ENCODE measurements at regions not wholly inside any gene's neighbourhood (a gene's known extent, or its start where the extent isn't known, plus 50 kb on each side); places are given as distances from the start of the nearest gene placed in this dataset.
"Not testable (repeated sequence)": the region's sequence is repeated elsewhere in the genome, so short reads cannot be mapped to it uniquely, and the experiment has no call there.

DNA sequence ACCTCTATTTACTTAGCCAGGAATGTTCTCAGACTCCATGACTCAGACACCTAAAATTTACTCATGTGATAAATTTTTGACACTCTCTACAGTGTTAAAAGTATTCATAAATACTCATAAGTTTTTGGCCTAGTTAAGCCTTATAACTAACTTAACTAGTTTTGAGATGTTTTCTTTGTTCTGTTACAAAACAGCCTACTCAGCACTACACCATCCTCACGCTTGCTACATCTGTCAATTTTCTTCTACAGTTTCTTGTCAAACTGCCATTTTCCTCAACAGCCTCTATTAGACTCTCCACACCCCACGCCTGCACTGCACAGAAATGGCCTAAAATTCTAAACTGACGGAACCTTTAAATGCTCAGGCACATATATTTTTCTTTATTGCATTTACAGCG is 195.5 kb downstream of the ANXA1 start:
- DNase-seq: no peak

DNA sequence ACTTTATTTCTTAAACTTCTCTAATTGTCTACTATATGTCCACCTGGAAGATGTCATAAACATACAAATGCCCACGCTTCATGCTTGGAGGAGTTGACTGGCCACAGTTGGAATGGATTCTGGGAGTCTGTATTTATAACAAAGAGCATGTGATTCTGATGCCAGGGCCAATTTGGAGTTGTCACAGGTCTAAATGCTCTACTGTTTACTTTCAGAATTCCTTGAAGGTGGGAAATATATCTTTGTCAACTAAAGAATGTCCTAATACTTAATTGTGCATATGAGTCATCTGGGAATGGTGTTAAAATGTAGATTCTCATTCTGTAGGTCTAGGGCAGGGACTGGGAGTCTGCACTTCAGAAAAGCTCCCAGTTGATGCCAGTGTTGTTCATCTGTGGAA is 196.1 kb downstream of the ANXA1 start:
- DNase-seq: no peak

DNA sequence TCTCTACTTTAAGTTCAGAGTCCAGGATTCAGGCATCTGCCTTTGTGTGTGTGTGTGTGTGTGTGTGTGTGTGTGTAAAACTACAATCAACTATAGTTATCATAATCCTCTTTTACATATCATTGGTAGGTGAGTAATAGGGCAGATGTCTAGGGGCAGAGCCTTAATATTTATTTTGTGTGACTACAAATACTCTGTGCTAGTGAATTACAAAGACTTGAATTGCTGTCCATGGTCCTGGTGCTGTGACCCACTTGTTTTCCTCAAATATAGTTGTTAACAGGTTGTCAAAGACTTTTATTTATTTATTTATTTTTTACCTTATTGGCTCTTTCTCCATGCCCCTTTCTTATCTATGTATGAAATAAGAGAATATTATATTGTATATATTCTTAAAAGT is 196.8 kb downstream of the ANXA1 start:
- peak; percentile 10 for DNase-seq

DNA sequence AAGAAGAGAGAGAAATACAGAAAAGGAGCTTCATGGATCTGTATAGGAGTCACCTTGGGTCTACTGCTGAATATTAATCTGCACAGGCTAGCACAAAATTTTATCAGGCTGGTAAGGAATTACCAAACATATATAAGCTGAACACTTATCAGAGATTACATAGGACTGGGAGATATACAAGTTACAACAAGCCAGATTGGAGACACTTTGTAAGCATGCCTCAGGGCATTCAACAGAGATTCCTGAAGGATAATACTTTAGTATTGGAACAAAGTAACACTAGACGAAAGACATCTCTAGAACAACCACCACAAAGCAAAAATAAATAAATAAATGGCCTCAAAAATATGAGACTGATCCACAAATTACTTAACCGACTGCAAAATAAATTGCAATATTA is 197.8 kb downstream of the ANXA1 start:
- DNase-seq: no peak

DNA sequence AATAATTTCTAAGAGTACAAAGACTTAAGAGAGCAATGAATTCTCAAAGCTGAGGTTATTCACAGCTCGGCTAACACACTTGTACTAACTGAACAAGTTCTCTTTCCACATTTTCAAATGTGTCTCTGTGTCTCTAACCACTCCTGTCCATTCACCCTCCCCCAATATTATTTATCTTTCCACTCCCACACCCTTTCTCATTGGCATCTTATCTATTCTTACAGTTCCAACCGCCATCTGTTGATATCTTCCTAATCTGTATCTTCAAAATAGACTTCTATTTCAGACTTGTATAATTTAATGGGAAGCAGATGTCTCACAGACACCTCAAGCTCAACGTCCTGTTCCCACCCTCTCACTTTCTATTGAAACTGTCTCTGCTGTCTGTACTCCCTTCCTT is 205.9 kb downstream of the ANXA1 start:
- peak; percentile 86 for DNase-seq

DNA sequence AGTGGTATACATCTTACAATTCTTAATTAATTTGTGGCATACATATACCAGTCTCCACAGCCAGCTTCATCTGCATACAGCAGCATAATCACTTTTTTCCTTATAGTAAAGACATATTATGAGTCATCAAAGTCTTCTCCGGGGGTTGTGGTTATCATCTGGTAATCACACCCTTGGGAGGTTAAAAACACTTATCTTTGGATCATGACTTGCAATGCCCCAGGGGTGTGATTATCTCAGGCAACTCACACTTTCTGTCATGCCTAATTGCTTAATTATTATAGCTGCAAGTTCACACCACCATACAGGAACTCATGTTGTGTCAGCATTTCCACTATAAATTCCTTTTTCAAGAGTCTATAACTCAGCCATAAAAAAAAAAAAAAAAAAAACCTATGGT is 218.4 kb downstream of the ANXA1 start:
- DNase-seq: peak; percentile 77

DNA sequence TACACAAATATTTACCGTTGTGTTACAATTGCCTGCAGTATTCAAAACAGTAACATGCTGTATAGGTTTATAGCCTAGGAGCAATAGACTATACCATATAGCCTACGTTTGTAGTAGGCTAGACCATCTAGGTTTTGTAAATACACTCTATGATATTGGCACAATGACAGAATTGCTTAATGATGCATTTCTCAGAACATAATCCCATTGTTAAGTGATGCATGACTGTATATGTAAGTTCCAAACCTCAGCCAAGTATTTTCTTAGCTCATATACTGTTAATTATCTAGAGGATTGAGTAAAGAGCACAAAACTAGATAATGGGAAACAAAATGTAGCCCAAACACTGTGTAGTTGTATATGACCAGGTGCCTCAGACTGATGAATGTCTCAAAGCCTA is 220.1 kb downstream of the ANXA1 start:
- DNase-seq: no peak

DNA sequence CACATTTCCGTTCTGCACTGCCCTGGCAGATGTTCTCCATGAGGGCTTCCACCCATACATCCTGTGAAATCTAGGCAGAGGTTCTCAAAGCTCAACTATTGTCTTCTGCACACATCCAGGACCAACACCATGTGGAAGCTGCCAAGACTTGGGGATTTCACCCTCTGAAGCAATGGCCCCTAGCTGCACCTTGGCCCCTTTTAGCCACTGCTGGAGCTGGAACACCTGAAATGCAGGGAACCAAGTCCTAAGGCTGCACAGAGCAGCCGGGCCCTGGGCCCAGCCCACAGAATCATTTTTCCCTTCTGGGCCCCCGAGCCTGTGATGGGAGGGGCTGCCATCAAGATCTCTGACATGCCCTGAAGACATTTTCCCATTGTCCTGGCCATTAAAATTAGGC is 228.7 kb downstream of the ANXA1 start:
- DNase-seq: no peak

DNA sequence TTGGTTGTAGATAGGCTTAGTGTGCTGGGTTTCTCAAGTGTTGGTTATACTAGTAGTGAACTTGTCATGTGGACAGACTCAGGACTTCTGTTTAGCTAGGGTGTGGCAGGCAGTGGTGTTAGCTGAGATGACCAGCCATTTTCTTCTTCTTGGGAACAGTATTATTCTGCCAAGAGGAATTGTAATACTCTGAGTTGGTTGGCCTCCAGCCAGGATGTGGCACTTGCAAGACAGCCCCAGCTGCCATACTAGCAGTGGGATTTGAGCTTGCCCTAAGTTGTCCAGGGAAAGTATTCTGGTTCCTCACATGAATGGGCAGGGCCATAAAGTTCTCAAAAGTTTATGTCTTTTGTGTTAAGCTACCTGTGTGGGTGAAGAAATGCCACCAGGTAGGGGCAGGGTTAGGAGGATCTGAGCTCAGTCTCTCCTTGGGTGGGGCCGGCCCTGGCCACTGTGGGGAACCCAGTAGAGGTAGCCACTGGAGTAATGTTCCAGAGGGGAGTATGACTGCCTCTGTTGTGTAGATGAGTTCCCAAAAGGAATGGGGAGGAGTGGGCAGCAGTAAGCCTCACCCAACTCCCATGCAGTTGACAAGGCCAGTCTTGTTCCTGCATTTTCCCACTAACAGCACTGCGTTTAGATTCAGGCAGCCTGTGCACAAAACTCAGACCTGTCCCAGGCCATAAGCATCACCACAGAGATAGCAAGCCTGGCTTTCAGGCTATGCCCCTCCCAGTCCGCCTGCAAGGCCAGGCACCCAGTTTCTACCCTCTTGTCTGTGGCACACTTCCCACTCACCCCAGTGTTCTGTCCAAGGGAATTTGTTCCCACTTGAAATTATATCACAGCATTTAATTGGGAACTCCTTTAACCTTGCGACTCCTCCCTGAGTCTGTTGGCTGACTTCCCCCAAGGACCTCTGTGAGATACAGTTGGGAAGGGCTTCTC is 250.7 kb downstream of the ANXA1 start:
- no peak for DNase-seq

DNA sequence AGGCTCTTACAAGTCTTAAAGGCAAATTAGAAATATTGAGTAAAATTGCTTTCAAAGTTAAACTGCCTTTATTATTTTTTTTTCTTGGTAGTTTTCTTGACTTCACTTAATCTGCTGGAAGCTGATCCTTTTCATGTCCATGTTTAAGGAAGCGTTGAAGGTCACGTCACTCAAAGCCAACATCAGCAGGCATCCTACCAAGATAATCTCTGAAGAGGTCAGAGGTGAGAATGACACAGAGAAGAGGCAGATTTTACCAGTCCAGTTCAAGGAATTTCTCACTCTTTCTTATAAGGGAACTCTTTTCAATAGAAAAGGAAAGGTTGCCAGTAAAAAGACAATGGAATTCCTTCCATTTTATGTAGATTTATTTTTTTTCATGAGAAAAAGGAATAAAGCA is 259.8 kb downstream of the ANXA1 start:
- DNase-seq: no peak

DNA sequence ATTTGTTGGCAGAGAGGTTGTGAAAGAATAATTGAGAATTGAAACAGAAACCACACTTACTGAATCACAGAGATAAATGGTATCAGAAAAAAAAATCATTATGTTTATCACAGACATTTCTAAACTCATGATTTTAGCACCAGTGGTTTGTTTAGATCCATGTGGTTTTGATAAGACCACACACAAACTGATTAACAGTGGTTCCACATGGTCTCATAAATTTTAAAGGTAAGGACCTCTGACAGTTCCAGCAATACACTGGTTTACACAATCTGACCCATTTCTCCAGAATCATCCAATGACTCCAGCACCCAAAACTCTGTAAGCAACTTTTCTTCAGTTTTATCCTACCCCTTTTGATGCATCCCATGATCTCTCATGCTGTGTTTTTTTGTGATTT is 261.2 kb downstream of the ANXA1 start:
- no peak for DNase-seq

DNA sequence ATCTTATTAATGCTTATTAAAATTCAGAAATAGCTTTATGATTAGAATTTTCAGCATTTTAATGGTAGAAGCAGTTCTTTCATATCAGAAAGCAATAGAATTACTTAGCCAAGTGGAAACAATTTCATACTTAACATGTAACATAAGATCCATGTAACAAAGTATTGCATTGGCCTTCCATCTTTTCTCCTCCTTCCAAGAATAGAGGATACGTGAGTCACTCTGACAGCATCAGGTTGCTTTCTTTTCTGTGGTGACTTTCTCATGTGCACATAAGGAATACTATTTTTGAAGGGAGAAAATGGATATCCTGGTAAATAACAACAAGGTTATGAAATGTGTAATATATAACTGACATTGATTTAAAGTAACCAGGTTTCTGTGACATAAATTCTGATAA is 272.2 kb downstream of the ANXA1 start:
- no peak for DNase-seq

DNA sequence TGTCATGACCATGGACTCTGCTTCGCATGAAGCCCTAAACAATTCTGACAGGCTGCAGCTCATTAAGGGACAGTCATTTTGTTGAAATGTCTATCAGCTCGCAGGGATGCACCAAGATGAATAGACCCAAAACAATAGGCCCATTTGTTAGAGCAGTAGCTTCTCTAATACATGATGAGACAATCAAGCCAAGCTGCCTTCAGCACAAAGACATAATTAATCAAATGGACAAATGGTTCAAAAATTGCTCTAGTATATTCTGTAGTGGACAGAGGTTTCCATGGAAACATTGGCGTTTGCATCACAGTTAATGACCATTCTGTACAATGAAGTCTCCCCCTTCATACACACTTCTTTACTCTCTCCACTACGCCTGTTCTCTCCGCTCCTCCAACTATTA is 274.6 kb downstream of the ANXA1 start:
- no peak for DNase-seq

DNA sequence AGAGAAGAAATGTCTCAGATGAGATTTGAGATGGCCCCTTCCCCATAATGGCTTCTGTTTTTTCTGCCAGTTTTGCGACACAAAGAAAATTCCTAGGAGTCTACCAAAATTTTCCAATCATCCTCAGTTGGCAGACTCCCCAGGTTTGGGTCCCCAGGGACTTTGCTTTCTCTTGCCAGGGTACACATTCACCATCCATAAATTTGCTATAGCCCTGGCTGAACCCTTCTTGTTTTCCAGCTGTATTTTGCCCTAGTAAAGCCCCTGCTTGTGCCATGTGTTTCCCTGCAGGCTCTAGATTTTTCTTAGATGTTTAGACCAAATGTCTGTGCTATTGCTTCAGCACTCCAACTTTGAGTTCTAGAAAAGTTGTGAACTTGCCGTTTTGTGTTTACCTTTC is 283.2 kb downstream of the ANXA1 start:
- DNase-seq: no peak

DNA sequence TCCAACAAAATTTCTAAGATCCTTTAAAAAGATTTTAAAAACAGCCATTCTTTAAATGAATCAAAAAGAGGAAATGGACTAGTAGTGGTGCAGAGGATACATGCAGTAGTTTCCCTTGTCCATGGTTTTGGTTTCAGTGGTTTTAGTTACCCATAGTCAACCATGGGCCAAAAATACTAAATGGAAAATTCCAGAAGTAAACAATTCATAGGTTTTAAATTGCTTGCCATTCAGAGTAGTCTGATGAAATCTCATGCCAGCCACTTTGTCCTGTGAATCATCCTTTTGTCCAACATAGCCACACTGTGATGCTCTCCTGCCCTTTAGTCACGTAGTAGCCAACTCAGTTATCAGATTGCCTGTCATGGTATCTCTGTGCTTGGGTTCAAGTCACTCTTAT is 286.1 kb downstream of the ANXA1 start:
- no peak for DNase-seq

DNA sequence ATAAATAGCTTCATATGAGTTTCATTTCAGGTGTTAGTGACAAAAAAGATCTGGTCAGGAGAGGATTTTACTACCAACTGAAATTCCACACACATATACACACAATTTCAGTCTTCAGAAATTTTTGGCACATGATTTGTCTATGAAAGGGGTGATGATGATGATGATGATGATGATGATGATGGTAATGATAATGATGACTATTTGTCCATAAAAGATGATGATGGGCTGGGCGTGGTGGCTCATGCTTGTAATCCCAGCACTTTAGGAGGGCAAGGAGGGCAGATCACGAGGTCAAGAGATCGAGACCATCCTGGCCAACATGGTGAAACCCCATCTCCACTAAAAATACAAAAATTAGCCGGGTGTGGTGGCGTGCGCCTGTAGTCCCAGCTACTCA is 288.2 kb downstream of the ANXA1 start:
- not testable (repeated sequence) for DNase-seq

DNA sequence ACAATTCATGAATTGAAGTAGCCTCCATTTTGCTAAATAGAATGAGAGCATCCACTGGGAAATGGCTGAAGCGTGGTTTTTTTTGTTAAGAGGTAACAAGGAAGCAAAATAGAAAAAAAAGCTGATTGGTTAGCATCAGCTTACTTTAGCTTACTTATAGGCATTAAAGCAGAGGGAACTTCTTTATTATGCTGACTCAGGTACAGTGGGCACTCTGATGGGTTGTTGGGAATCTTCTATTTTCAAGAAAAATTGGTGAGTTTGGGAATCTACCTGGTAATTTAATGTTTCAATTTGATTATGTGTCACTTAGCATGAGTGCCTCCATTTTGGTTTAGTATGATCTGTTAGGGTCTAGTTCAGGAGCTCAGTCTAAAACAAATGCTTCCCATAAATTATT is 289.6 kb downstream of the ANXA1 start:
- no peak for DNase-seq

DNA sequence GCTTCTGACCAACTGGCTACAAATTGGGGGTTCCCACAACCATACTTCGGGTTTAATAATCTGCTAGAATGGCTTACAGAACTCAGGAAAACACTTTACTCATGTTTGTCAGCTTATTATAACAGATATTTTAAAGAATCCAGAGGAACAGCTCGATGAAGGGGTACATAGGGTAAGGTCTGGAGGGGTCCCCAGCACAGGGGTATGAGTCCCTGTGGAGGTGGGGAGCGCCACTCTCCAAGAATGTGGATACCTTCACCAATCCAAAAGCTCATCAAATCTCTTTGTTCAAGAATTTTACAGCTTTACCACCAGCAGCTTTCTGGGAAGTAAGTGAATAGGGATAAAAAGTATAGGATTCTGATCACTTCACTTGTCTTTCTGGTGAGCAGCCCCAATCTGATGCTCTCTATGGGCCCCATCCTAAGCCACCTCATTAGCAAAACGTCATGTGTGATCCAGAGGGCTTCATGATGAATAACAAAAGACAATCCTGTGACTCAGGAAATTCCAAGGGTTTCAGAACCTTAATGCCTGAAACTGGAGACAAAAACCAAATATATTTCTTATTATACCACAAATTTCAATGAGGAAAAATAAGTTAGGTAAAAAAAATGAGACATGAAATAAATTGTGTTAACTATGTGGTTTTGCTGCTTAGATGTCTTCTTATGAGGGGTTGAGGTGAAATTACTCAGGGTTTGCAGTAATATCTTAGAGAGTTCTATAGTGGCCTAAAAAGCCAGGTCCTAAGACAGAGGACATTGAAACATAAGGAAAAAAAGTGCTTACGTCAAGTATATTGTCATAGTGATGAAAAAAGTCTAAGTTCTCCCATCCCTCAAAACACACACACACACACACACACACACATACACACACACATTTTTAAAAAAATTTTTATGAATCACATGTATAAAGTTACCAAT is 290.5 kb downstream of the ANXA1 start:
- DNase-seq: no peak

DNA sequence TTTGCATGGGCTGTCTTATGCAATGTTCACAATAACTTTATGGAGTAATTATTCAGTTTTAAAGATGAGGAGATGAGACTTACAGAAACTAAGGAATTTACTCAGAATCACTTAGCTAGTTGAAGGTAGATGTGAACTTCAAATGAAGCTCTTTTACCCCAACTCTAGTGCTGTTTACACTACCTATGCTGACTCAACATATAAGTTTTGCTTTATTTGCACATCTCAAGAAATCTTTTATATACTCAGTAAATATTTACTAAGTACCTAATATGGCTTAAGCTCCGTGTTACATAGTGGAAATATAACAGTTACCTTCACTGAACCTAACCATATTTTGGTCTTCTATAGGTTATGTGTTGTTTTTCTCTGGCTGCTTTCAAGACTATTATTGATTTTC is 293.2 kb downstream of the ANXA1 start:
- no peak for DNase-seq

DNA sequence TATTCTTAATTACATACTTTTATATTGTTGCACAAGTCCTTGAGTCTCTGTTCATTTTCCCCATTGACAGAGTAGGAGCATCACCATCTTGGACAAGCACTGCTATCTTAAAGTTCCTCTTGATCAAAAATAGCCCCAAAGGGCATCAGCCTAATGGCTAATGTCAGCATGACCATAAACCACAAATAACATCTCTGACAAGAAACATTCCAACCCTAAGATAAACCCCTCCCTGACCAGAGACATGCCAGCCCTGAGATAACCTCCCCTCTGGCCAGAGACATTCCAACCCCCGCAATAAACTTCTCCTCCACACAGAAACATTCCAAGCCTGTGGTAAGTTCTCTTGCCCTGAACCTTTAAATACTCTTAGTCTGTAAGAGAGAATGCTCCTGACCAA is 293.7 kb downstream of the ANXA1 start:
- not testable (repeated sequence) for DNase-seq

DNA sequence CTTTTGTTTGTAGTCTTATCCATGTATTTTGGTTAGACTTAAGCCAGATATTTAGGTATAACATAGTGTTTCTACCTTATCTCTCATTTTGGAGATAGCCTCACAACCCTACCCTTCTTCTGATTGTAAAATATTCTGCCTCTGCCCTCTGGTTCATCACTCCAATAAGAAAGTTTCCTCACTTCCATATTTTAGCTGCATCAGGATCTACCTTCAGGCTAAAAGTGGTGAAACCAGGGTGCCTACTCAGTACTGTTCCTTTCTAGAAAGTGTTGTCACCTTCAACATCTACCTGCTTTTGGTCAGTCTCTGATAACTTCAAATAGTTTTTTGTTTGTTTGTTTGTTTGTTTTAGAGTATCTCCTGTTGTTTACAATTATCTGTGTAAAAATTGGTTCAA is 294.6 kb downstream of the ANXA1 start:
- DNase-seq: no peak

DNA sequence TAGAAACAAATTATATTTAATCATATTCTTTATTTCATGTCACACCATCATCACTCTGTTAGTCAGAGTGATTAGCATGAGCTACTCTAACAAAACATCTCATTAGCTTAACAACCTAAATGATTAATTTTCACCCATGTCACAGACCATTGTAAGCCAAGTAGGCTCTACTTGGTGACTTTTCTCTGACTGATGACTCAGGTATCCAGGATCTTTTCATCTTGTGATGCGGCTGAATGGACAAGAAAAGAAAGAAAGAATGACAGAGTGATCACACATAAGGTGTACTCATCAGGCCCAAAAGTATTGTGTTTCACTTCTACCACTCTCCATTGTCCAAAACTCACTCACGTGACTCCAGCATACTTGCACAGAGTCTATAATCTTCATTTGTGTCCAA is 299.3 kb downstream of the ANXA1 start:
- DNase-seq: no peak

DNA sequence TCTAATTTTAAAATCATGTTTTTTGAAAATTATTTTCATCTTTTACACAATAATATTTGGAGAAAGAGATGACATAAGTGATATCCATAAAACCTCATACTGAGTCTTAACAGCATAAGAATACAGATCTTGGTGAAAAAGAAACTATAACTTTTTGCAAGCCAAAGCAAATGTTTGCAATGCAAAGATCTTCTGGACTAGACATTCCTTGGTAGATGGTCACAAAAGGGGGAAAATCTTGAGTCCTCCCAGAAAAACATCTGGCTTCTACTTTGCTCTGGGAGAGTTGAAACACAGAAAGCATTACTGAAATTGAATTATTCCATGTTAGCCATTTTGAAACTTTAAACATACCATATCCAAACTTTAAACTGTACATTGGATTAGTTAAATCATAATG is 308.2 kb downstream of the ANXA1 start:
- no peak for DNase-seq

DNA sequence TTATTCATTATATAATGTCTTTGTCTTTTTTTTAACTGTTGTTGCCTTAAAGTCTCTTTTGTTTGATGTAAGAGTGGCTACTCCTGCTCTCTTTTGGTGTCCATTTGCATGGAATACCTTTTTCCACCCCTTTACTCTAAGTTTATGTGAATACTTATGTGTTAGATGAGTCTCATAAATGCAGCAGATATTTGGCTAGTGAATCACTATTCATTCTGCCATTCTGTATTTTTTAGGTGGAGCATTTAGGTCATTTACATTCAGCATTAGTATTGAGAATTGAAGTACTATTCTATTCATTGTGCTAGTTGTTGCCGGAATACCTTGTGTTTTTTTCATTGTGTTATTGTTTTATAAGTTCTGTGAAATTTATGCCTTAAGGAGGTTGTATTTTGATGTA is 317.1 kb downstream of the ANXA1 start:
- DNase-seq: no peak
